Esophagus squamous epithelium (tissue), 4 donors: ENCODE measurements at regions not wholly inside any gene's neighbourhood (a gene's known extent, or its start where the extent isn't known, plus 50 kb on each side); places are given as distances from the start of the nearest gene placed in this dataset.

Experiments
- POLR2A ChIP-seq, 4 donors: fragments of 450-650 bp; IDR thresholded peaks; one replicate each; pipeline ENCODE4 v1.6.1; 2017; ENCODE audit warnings: antibody characterized with exemption in 4 of 4, mild to moderate bottlenecking in 4 of 4, moderate library complexity in 3 of 4
- TF ChIP-seq, protein P1 (sequence below), 6 experiments: fragments of 450-650 bp in 4 of 6; fragments of 200-600 bp in 2 of 6; sonication (generic) in 2 of 6; IDR thresholded peaks; one replicate each; pipeline ENCODE4 v1.5.1; 2016 to 2019; ENCODE audit warnings: antibody characterized with exemption in 6 of 6, mild to moderate bottlenecking in 4 of 6, moderate library complexity in 4 of 6

GRCh38 chr6:45736134-45736533 lies 279.5 kb downstream of the CLIC5 start:
- no peak for TF ChIP-seq POLR2A (IDR thresholded peaks at IDR 0.05)
- TF ChIP-seq, protein P1, sequence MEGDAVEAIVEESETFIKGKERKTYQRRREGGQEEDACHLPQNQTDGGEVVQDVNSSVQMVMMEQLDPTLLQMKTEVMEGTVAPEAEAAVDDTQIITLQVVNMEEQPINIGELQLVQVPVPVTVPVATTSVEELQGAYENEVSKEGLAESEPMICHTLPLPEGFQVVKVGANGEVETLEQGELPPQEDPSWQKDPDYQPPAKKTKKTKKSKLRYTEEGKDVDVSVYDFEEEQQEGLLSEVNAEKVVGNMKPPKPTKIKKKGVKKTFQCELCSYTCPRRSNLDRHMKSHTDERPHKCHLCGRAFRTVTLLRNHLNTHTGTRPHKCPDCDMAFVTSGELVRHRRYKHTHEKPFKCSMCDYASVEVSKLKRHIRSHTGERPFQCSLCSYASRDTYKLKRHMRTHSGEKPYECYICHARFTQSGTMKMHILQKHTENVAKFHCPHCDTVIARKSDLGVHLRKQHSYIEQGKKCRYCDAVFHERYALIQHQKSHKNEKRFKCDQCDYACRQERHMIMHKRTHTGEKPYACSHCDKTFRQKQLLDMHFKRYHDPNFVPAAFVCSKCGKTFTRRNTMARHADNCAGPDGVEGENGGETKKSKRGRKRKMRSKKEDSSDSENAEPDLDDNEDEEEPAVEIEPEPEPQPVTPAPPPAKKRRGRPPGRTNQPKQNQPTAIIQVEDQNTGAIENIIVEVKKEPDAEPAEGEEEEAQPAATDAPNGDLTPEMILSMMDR (IDR thresholded peaks at IDR 0.05): no peak
